HepG2 (cell line): ENCODE measurements at regions not wholly inside any gene's neighbourhood (a gene's known extent, or its start where the extent isn't known, plus 50 kb on each side); places are given as distances from the start of the nearest gene placed in this dataset.

Experiments used
- ATAC-seq: fragments of 200-7000 bp; cut with Tn5 transposase; 3 replicates; pipeline ENCODE4 v1.9.1; 2020; ENCODE audit warnings: mild to moderate bottlenecking, moderate library complexity
- BruUV-seq: library from RNA; stranded (reverse); fragments of 400-500 nt; replicated peaks from 2 replicates; lab custom pipeline; 2021; lab: Mats Ljungman, UMichigan
- CTCF ChIA-PET: fragments of 300-600 bp; formaldehyde crosslinking; extraction: SDS; loops from one replicate; lab custom pipeline; 2021; ENCODE audit warnings: low total read pairs, inconsistent platforms, low intra/inter-chr PET ratio; lab: Yijun Ruan, JAX
- POLR2A ChIA-PET: fragments of 350-600 bp; sonication (Branson Sonifier 250); formaldehyde crosslinking; loops from one replicate; lab custom pipeline; 2020; ENCODE audit warnings: antibody characterized with exemption, inconsistent platforms; lab: Yijun Ruan, JAX
- DNase-seq: peaks from one replicate; pipeline ENCODE4 v3.0.0-alpha.2; 2015; ENCODE audit warnings: low spot score
- FAIRE-seq: peaks from 3 replicates; lab custom pipeline; 2011; peaks lifted over from hg19 to GRCh38; lab: Jason Lieb, UNC
- H2AFZ ChIP-seq: one replicate; pipeline ENCODE4 v1.6.1; 2011; ENCODE audit warnings: low read length, inconsistent platforms
- H3K27ac ChIP-seq: fragments of 300-600 bp; 3 replicates; pipeline ENCODE4 v1.8.0; 2011; ENCODE audit warnings: mixed run types, mild to moderate bottlenecking, mixed read lengths, low read length, inconsistent platforms; ENCODE audit not compliant: insufficient read depth; ENCODE audit errors: extremely low read length
- H3K27me3 ChIP-seq, 2 experiments: fragments of 200-600 bp in 1 of 2; 2 replicates in 1 of 2; 3 replicates in 1 of 2; pipeline versions ENCODE4 v1.6.0 to v1.8.0; 2011; ENCODE audit warnings: low read length in 2 of 2, mild to moderate bottlenecking in 2 of 2, moderate library complexity in 2 of 2, inconsistent platforms in 1 of 2; ENCODE audit not compliant: insufficient read depth in 2 of 2, control insufficient read depth in 1 of 2
- H3K36me3 ChIP-seq, 2 experiments: fragments of 200-600 bp in 1 of 2; replicated peaks in 1 of 2; 2 replicates in 1 of 2; 3 replicates in 1 of 2; pipeline versions ENCODE4 v1.5.1 to v1.8.0; 2011; ENCODE audit warnings: low read length in 2 of 2, inconsistent platforms in 1 of 2; ENCODE audit not compliant: insufficient read depth in 2 of 2, control insufficient read depth in 1 of 2
- H3K4me1 ChIP-seq: 2 replicates; pipeline ENCODE4 v1.5.1; 2012; ENCODE audit warnings: low read length, inconsistent platforms; ENCODE audit not compliant: insufficient read depth
- H3K4me2 ChIP-seq: 2 replicates; pipeline ENCODE4 v1.6.0; 2011; ENCODE audit warnings: low read depth, low read length, inconsistent platforms
- H3K4me3 ChIP-seq, 3 experiments: fragments of 200-600 bp in 1 of 3; sonication (generic), shearing (Covaris generic) in 1 of 3; replicated peaks in 1 of 3; 2 replicates each; pipeline ENCODE4 v1.5.1; 2011 to 2016; ENCODE audit warnings: low read length in 3 of 3, inconsistent platforms in 2 of 3, low read depth in 2 of 3, mild to moderate bottlenecking in 2 of 3, control low read depth in 1 of 3, mixed read lengths in 1 of 3; ENCODE audit not compliant: insufficient read depth in 1 of 3
- H3K79me2 ChIP-seq: one replicate; pipeline ENCODE4 v1.6.1; 2011; ENCODE audit warnings: low read length, inconsistent platforms; ENCODE audit not compliant: insufficient read depth
- H3K9ac ChIP-seq: 2 replicates; pipeline ENCODE4 v1.6.0; 2011; ENCODE audit warnings: mild to moderate bottlenecking, low read depth, low read length, inconsistent platforms; ENCODE audit not compliant: insufficient read depth
- H3K9me3 ChIP-seq: 2 replicates; pipeline ENCODE4 v1.5.1; 2012; ENCODE audit warnings: mild to moderate bottlenecking, low read length
- H4K20me1 ChIP-seq: 2 replicates; pipeline ENCODE4 v1.6.0; 2011; ENCODE audit warnings: inconsistent platforms, mild to moderate bottlenecking, low read length, moderate library complexity; ENCODE audit not compliant: insufficient read depth
- CC2D1A ChIP-seq: sonication (generic); formaldehyde crosslinking; IDR thresholded peaks from 2 replicates; pipeline ENCODE4 v1.8.1; 2023; ENCODE audit warnings: mild to moderate bottlenecking, missing genetic modification reagents
- DNMT1 ChIP-seq: sonication (generic); formaldehyde crosslinking; IDR thresholded peaks from 2 replicates; pipeline ENCODE4 v1.5.1; 2020; ENCODE audit warnings: mild to moderate bottlenecking, missing genetic modification reagents
- POLR2AphosphoS5 ChIP-seq: IDR thresholded peaks from 2 replicates; pipeline ENCODE4 v1.6.1; 2012; ENCODE audit warnings: low read depth, low read length
- RAD51 ChIP-seq: fragments of 450-650 bp; IDR thresholded peaks from 2 replicates; pipeline ENCODE4 v1.6.1; 2016; ENCODE audit warnings: borderline replicate concordance
- REL ChIP-seq: sonication (generic); formaldehyde crosslinking; conservative IDR thresholded peaks from 2 replicates; pipeline ENCODE4 v1.8.0; 2022; ENCODE audit warnings: mild to moderate bottlenecking, missing genetic modification reagents, moderate library complexity
- RORA ChIP-seq: sonication (generic); formaldehyde crosslinking; IDR thresholded peaks from 2 replicates; pipeline ENCODE4 v1.5.0; 2020; ENCODE audit warnings: mild to moderate bottlenecking, missing genetic modification reagents, moderate library complexity
- ZIK1 ChIP-seq: sonication (generic); formaldehyde crosslinking; IDR thresholded peaks from 2 replicates; pipeline ENCODE4 v1.5.0; 2020; ENCODE audit warnings: mild to moderate bottlenecking, low read depth, missing genetic modification reagents, borderline replicate concordance
- WGBS: methylation state at CpG from one replicate; pipeline ENCODE4 v1.1.6; 2017; ENCODE audit warnings: low lambda C conversion rate; 5-methylcytosine and 5-hydroxymethylcytosine counted together
- in situ Hi-C: cut with HindIII; loops from 2 replicates; pipeline ENCODE4 v1.10.0; 2017; ENCODE audit warnings: low pct_unique_long_range_greater_than_20kb; ENCODE audit not compliant: extremely low pct_ligation_motif_present
- intact Hi-C: fragments of 100-400 bp; cut with micrococcal nuclease; formaldehyde crosslinking; loops from one replicate; pipeline ENCODE4 v1.10.0; 2022; ENCODE audit not compliant: unreplicated experiment
- TF ChIP-seq, protein P1 (sequence below): sonication (generic); formaldehyde crosslinking; IDR thresholded peaks from 2 replicates; pipeline ENCODE4 v1.9.0; 2021; ENCODE audit warnings: missing genetic modification reagents, mild to moderate bottlenecking, borderline replicate concordance
- TF ChIP-seq, protein P2 (sequence below): sonication (generic); formaldehyde crosslinking; IDR thresholded peaks from 2 replicates; pipeline ENCODE4 v1.4.0; 2020; ENCODE audit warnings: missing genetic modification reagents
- TF ChIP-seq, protein P3 (sequence below): sonication (generic); formaldehyde crosslinking; IDR thresholded peaks from 2 replicates; pipeline ENCODE4 v1.4.0; 2020; ENCODE audit warnings: missing genetic modification reagents
- TF ChIP-seq, protein P4 (sequence below), 2 experiments: sonication (generic) in 1 of 2; formaldehyde crosslinking in 1 of 2; IDR thresholded peaks; 2 replicates each; pipeline versions ENCODE4 v1.5.1 to v1.6.1; 2011 to 2020; ENCODE audit warnings: borderline replicate concordance in 1 of 2, low read depth in 1 of 2, low read length in 1 of 2, mild to moderate bottlenecking in 1 of 2, missing genetic modification reagents in 1 of 2, moderate library complexity in 1 of 2

DNA sequence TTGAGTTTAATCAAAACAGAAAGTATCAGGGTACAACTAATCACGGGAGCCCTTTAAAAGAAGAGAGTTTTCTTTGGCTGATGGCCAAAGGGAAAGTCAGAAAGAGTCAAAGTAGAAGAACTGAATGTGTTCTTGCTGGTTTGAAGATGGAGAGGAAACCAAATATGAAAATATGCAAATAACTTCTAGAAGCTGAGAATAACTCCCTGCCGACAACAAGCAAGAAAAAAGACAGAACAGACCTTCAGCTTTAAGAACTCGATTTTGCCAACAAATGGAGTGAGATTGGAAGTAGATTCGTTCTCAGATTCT lies 903.8 kb downstream of the STIM2 start:
- BruUV-seq: no TSS peak
- no peaks in the 10 kb centered on the region for H3K4me1 ChIP-seq
- H3K4me2 ChIP-seq: no peak overlapping the region
- CTCF ChIA-PET: no interaction called here
- H3K27ac ChIP-seq: no peak overlapping the region
- no peaks in the 10 kb centered on the region for H3K9me3 ChIP-seq
- intact Hi-C loops: no loop called here
- no peaks in the 10 kb centered on the region for H3K79me2 ChIP-seq
- H3K9ac ChIP-seq: no peak overlapping the region
- TF ChIP-seq, protein P1, sequence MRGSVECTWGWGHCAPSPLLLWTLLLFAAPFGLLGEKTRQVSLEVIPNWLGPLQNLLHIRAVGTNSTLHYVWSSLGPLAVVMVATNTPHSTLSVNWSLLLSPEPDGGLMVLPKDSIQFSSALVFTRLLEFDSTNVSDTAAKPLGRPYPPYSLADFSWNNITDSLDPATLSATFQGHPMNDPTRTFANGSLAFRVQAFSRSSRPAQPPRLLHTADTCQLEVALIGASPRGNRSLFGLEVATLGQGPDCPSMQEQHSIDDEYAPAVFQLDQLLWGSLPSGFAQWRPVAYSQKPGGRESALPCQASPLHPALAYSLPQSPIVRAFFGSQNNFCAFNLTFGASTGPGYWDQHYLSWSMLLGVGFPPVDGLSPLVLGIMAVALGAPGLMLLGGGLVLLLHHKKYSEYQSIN (CRISPR knock-in tag): no peak
- DNase-seq (no peak), ATAC-seq (no peak), FAIRE-seq (no peak)
- 2% methylated on average over 4 of the region's 4 CpGs for WGBS
- H3K36me3 ChIP-seq: no peaks in the 10 kb centered on the region
- POLR2A ChIA-PET: no interaction called here
- no peak overlapping the region for H2AFZ ChIP-seq
- H3K4me3 ChIP-seq: no peak overlapping the region
- in situ Hi-C loops: no loop called here
- H3K27me3 ChIP-seq: no peaks in the 10 kb centered on the region
- no peaks in the 10 kb centered on the region for H4K20me1 ChIP-seq

DNA sequence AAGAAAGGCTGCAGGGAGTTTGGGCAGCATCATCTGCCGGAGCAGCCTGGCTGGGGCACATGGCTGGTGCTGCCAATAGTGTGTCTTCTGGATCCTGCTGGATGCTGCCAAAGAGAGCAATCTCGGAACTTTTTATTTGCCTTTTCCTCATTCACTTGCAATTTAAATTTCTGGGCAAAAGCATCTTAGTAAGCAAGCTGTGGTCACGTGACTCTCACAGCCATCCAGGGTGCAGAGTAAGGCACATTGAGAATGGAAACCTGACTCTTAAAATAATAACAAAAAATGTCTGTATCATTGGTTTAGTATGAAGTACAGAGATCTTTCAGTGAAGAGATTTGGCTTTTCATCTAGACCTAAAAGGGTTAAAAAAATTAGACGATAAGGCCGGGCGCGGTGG lies 910.3 kb downstream of the STIM2 start:
- intact Hi-C loops: no loop called here
- ATAC-seq (no peak), FAIRE-seq (no peak), DNase-seq (no peak)
- peaks cover 4% of the 10 kb centered on the region; the same call in 1 of the 2 replicates for H3K9me3 ChIP-seq
- CTCF ChIA-PET: no interaction called here
- no peak overlapping the region for H3K9ac ChIP-seq
- no peaks in the 10 kb centered on the region for H4K20me1 ChIP-seq
- TF ChIP-seq RORA (CRISPR knock-in tag) (no peak), RAD51 (peak; percentile 58; the same call in 1 of the 2 replicates), DNMT1 (CRISPR knock-in tag) (no peak), CC2D1A (no peak), REL (no peak), POLR2AphosphoS5 (no peak), ZIK1 (CRISPR knock-in tag) (no peak)
- TF ChIP-seq, protein P2, sequence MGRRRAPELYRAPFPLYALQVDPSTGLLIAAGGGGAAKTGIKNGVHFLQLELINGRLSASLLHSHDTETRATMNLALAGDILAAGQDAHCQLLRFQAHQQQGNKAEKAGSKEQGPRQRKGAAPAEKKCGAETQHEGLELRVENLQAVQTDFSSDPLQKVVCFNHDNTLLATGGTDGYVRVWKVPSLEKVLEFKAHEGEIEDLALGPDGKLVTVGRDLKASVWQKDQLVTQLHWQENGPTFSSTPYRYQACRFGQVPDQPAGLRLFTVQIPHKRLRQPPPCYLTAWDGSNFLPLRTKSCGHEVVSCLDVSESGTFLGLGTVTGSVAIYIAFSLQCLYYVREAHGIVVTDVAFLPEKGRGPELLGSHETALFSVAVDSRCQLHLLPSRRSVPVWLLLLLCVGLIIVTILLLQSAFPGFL (CRISPR knock-in tag): no peak
- TF ChIP-seq, protein P3, sequence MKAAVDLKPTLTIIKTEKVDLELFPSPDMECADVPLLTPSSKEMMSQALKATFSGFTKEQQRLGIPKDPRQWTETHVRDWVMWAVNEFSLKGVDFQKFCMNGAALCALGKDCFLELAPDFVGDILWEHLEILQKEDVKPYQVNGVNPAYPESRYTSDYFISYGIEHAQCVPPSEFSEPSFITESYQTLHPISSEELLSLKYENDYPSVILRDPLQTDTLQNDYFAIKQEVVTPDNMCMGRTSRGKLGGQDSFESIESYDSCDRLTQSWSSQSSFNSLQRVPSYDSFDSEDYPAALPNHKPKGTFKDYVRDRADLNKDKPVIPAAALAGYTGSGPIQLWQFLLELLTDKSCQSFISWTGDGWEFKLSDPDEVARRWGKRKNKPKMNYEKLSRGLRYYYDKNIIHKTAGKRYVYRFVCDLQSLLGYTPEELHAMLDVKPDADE (CRISPR knock-in tag): no peak
- TF ChIP-seq, protein P4, sequence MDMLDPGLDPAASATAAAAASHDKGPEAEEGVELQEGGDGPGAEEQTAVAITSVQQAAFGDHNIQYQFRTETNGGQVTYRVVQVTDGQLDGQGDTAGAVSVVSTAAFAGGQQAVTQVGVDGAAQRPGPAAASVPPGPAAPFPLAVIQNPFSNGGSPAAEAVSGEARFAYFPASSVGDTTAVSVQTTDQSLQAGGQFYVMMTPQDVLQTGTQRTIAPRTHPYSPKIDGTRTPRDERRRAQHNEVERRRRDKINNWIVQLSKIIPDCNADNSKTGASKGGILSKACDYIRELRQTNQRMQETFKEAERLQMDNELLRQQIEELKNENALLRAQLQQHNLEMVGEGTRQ (IDR thresholded peaks at IDR 0.05; ENCODE audit: low read depth, low read length): peak; percentile 41; the same call in 1 of the 2 replicates
- TF ChIP-seq, protein P4 (CRISPR knock-in tag; IDR thresholded peaks at IDR 0.05; ENCODE audit: borderline replicate concordance): no peak
- H3K27ac ChIP-seq: no peak overlapping the region
- no TSS peak for BruUV-seq
- no peaks in the 10 kb centered on the region for H3K27me3 ChIP-seq
- H3K36me3 ChIP-seq: no peaks in the 10 kb centered on the region
- in situ Hi-C loops: no loop called here
- no peaks in the 10 kb centered on the region for H3K79me2 ChIP-seq
- no peak overlapping the region for H2AFZ ChIP-seq
- H3K4me1 ChIP-seq: no peaks in the 10 kb centered on the region
- POLR2A ChIA-PET: no interaction called here
- no peak overlapping the region for H3K4me2 ChIP-seq
- 54% methylated on average over 7 of the region's 7 CpGs for WGBS
- H3K4me3 ChIP-seq: no peak overlapping the region
